GM23338 (cell line): ENCODE measurements at regions not wholly inside any gene's neighbourhood (a gene's known extent, or its start where the extent isn't known, plus 50 kb on each side); places are given as distances from the start of the nearest gene placed in this dataset.

Experiments
- CTCF ChIP-seq, 2 experiments: fragments of 200-600 bp in 1 of 2; sonication (generic) in 1 of 2; conservative IDR thresholded peaks; 2 replicates each; pipeline versions ENCODE4 v1.5.1 to v1.6.1; 2016 to 2017; ENCODE audit warnings: antibody characterized with exemption in 2 of 2, low read depth in 2 of 2, mild to moderate bottlenecking in 2 of 2, moderate library complexity in 1 of 2
- EZH2 ChIP-seq: fragments of 200-600 bp; sonication (generic); IDR thresholded peaks from one replicate; pipeline ENCODE4 v1.8.0; 2017; ENCODE audit warnings: antibody characterized with exemption, mild to moderate bottlenecking, low read depth; ENCODE audit not compliant: unreplicated experiment
- EZH2phosphoT487 ChIP-seq: fragments of 200-600 bp; sonication (generic); IDR thresholded peaks from one replicate; pipeline ENCODE4 v1.8.1; 2018; ENCODE audit warnings: antibody characterized with exemption; ENCODE audit not compliant: unreplicated experiment
- JUNB ChIP-seq: IDR thresholded peaks from one replicate; pipeline ENCODE4 v1.6.1; 2016; ENCODE audit warnings: antibody characterized with exemption; ENCODE audit not compliant: unreplicated experiment
- POLR2AphosphoS5 ChIP-seq: IDR thresholded peaks from 2 replicates; pipeline ENCODE4 v1.6.1; 2016; ENCODE audit warnings: antibody characterized with exemption, low read depth

- TF ChIP-seq JUNB (no peak), CTCF (conservative IDR thresholded peaks at IDR 0.05; ENCODE audit: low read depth in 2 of 2) (peak; percentile 71 to 74), POLR2AphosphoS5 (no peak), EZH2phosphoT487 (no peak), EZH2 (no peak)
These were observed 534.7 kb downstream of the CDH10 start for GRCh38 chr5:24110004-24110615.
